ENCODE measurements at regions not wholly inside any gene's neighbourhood (a gene's known extent, or its start where the extent isn't known, plus 50 kb on each side); places are given as distances from the start of the nearest gene placed in this dataset.

DNA sequence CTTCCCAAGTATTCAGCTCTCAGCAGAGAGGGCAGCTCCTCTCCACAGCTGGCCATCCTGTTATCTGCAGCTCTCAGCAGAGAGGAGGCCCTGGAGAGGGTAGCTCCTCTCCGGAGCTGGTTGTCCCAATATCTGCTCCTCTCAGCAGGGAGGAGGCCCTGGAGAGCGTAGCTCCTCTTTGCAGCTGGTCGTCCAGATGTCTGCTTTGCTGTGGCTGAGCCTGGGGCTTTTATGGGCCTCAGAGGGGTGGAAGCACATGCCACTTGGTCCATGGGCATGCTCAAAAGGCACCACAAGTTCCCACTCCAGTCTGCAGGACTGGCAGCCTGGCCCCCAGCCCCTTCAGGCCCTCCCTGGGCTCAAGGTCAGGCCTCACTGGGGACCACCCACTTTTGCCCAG, 314.3 kb downstream of the KCNJ2 start:
- H2AFZ ChIP-seq (ENCODE audit: low read depth, low read length) = no peak overlapping the region
- H4K20me1 ChIP-seq (replicated peaks; ENCODE audit: control insufficient read depth, extremely low read depth, insufficient read depth, low read length) = no peaks in the 10 kb centered on the region
- no peak for DNase-seq (ENCODE audit: low read depth, low spot score)
- no peak for FAIRE-seq
- H3K9me3 ChIP-seq (replicated peaks; ENCODE audit: control insufficient read depth, insufficient read depth, low read length) = no peaks in the 10 kb centered on the region
- H3K4me3 ChIP-seq (replicated peaks in 1 of 3; ENCODE audit: insufficient read depth in 1 of 3, low read depth in 1 of 3, low read length in 3 of 3) = no peak overlapping the region
- no peaks in the 10 kb centered on the region for H3K4me1 ChIP-seq (ENCODE audit: control insufficient read depth, extremely low read depth, insufficient read depth, low read length)
- BruUV-seq (replicated peaks) = no TSS peak
- no peak overlapping the region for H3K4me2 ChIP-seq (ENCODE audit: insufficient read depth, low read length)
- H3K27me3 ChIP-seq (ENCODE audit: control insufficient read depth in 2 of 2, insufficient read depth in 2 of 2, low read length in 2 of 2) = no peaks in the 10 kb centered on the region
- H3K79me2 ChIP-seq (ENCODE audit: control insufficient read depth, insufficient read depth, low read length) = no peaks in the 10 kb centered on the region
- H3K9me1 ChIP-seq (replicated peaks; ENCODE audit: control insufficient read depth, extremely low read depth, insufficient read depth, low read length) = no peaks in the 10 kb centered on the region
- H3K9ac ChIP-seq (replicated peaks; ENCODE audit: extremely low read depth, insufficient read depth, low read length) = no peak overlapping the region
- intact Hi-C loops (cut with micrococcal nuclease) (no loop called here), dilution Hi-C loops (cut with MboI; ENCODE audit: extremely low pct_ligation_motif_present, low sequenced_read_pairs) (no loop called here)
- TF ChIP-seq JUN (IDR thresholded peaks at IDR 0.05; ENCODE audit: borderline replicate concordance, insufficient read depth, insufficient read length, low read depth) = no peak
- no peak for TF ChIP-seq EZH2 (IDR thresholded peaks at IDR 0.05; ENCODE audit: borderline replicate concordance, low read depth, low read length, severe bottlenecking)
- no peak for TF ChIP-seq FOS (IDR thresholded peaks at IDR 0.05; ENCODE audit: borderline replicate concordance, insufficient read depth, low read length)
- TF ChIP-seq MYC (IDR thresholded peaks at IDR 0.05; ENCODE audit: low read depth, low read length) = no peak
- TF ChIP-seq GATA2 (IDR thresholded peaks at IDR 0.05; ENCODE audit: insufficient read depth, insufficient read length, low read depth, low read length) = no peak
- TF ChIP-seq, protein P1, sequence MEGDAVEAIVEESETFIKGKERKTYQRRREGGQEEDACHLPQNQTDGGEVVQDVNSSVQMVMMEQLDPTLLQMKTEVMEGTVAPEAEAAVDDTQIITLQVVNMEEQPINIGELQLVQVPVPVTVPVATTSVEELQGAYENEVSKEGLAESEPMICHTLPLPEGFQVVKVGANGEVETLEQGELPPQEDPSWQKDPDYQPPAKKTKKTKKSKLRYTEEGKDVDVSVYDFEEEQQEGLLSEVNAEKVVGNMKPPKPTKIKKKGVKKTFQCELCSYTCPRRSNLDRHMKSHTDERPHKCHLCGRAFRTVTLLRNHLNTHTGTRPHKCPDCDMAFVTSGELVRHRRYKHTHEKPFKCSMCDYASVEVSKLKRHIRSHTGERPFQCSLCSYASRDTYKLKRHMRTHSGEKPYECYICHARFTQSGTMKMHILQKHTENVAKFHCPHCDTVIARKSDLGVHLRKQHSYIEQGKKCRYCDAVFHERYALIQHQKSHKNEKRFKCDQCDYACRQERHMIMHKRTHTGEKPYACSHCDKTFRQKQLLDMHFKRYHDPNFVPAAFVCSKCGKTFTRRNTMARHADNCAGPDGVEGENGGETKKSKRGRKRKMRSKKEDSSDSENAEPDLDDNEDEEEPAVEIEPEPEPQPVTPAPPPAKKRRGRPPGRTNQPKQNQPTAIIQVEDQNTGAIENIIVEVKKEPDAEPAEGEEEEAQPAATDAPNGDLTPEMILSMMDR (IDR thresholded peaks at IDR 0.05; ENCODE audit: extremely low read depth in 1 of 2, insufficient read depth in 1 of 2, low read depth in 1 of 2, low read length in 2 of 2) = no peak
- TF ChIP-seq, protein P2, sequence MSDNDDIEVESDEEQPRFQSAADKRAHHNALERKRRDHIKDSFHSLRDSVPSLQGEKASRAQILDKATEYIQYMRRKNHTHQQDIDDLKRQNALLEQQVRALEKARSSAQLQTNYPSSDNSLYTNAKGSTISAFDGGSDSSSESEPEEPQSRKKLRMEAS (IDR thresholded peaks at IDR 0.05; ENCODE audit: insufficient read depth, insufficient read length) = no peak
- TF ChIP-seq POLR2AphosphoS5 (IDR thresholded peaks at IDR 0.05; ENCODE audit: insufficient read depth, low read depth, low read length) = no peak
- no peaks in the 10 kb centered on the region for H3K36me3 ChIP-seq (ENCODE audit: control insufficient read depth in 2 of 2, extremely low read depth in 1 of 2, insufficient read depth in 2 of 2, low read length in 2 of 2)
- no peak overlapping the region for H3K27ac ChIP-seq (ENCODE audit: insufficient read depth, low read depth, low read length)
- ChIA-PET POLR2A (no interaction called here), CTCF (interaction anchor here (1.7 kb wide), 1 partner anchor 18 kb away, joined by 7 read pairs; no protein-coding TSS in a partner anchor)

All from endothelial cell of umbilical vein (primary cell).